Lung (tissue), 11 donors: ENCODE measurements at regions not wholly inside any gene's neighbourhood (a gene's known extent, or its start where the extent isn't known, plus 50 kb on each side); places are given as distances from the start of the nearest gene placed in this dataset.

ENCODE experiments used
- ATAC-seq: fragments of 200-7000 bp; cut with Tn5 transposase; one replicate; pipeline ENCODE4 v1.9.1; 2020; ENCODE audit warnings: moderate number of reproducible peaks; ENCODE audit not compliant: insufficient read depth, low FRiP score
- DNase-seq, 3 donors: peaks; one replicate each; pipeline ENCODE4 v3.0.0-alpha.2; 2013 to 2017
- H3K27ac ChIP-seq, 2 donors: one replicate each; pipeline ENCODE4 v1.5.1; 2013; ENCODE audit warnings: mild to moderate bottlenecking in 2 of 2, moderate library complexity in 2 of 2, control low read depth in 1 of 2, inconsistent platforms in 1 of 2, low read depth in 1 of 2, low read length in 1 of 2
- H3K27me3 ChIP-seq, 3 donors: one replicate each; pipeline ENCODE4 v1.5.1; 2013; ENCODE audit warnings: low read length in 2 of 3; ENCODE audit not compliant: control insufficient read depth in 3 of 3, insufficient read depth in 3 of 3
- H3K36me3 ChIP-seq, 4 donors: one replicate each; pipeline ENCODE4 v1.5.1; 2013; ENCODE audit warnings: low read length in 4 of 4, mild to moderate bottlenecking in 1 of 4, moderate library complexity in 1 of 4; ENCODE audit not compliant: control insufficient read depth in 4 of 4, insufficient read depth in 4 of 4
- H3K4me1 ChIP-seq, 5 donors: one replicate each; pipeline ENCODE4 v1.5.1; 2013; ENCODE audit warnings: low read length in 5 of 5, mild to moderate bottlenecking in 2 of 5, moderate library complexity in 1 of 5; ENCODE audit not compliant: control insufficient read depth in 5 of 5, insufficient read depth in 5 of 5
- H3K4me3 ChIP-seq: one replicate; pipeline ENCODE4 v1.5.1; 2013; ENCODE audit warnings: mild to moderate bottlenecking, control low read depth, moderate library complexity
- H3K9ac ChIP-seq, 2 donors: one replicate each; pipeline ENCODE4 v1.5.1; 2013; ENCODE audit warnings: low read length in 2 of 2, control low read depth in 1 of 2; ENCODE audit not compliant: insufficient read depth in 1 of 2
- H3K9me3 ChIP-seq, 4 donors: one replicate each; pipeline ENCODE4 v1.5.1; 2013; ENCODE audit warnings: low read length in 3 of 4, mild to moderate bottlenecking in 1 of 4, moderate library complexity in 1 of 4; ENCODE audit not compliant: control insufficient read depth in 4 of 4, insufficient read depth in 3 of 4
- WGBS, 2 donors: extraction: QIAGEN DNeasy Blood & Tissue Kit; methylation state at CpG; one replicate each; pipeline ENCODE4 v1.1.7; 2013; 5-methylcytosine and 5-hydroxymethylcytosine counted together
- TF ChIP-seq, protein P1 (sequence below): IDR thresholded peaks from 2 replicates; pipeline ENCODE4 v1.5.1; 2012; ENCODE audit warnings: mild to moderate bottlenecking; ENCODE audit errors: control extremely low read depth, extremely low read depth
- donor health status: control.
- donor health status: control.
- donor health status: Bipolar disorder and iron deficiency.
- donor health status: healthy.
- donor health status: DM: yes; HTN: yes; CAD: no.

DNA sequence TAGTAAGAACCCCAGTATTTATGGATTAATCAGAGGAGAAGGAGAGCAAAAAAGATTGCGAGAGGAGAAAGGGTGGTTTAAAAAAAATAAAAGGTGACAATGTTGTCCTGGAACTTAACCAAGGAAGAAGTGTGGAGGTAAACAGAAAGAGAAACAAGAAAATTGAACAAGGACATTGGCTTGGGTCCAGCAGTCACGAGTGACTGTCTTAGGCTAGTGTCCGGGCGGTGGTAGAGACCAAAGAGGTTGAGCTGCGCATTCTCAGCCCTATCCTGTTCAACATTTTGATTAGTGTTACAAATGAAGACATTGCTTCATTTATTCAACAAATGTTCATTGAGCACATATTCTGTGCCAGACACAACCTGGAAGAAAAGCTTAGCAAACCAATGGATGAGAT is 329.9 kb downstream of the FGFR2 start:
- Histone ChIP-seq H3K9me3 (peaks cover 0 to 2% (median 0%) of the 10 kb centered on the region in 4 donors), H3K27ac (no peak overlapping the region), H3K9ac (no peak overlapping the region), H3K36me3 (no peaks in the 10 kb centered on the region), H3K4me3 (no peak overlapping the region), H3K4me1 (peaks cover 0 to 30% (median 9%) of the 10 kb centered on the region in 5 donors), H3K27me3 (no peaks in the 10 kb centered on the region)
- TF ChIP-seq, protein P1, sequence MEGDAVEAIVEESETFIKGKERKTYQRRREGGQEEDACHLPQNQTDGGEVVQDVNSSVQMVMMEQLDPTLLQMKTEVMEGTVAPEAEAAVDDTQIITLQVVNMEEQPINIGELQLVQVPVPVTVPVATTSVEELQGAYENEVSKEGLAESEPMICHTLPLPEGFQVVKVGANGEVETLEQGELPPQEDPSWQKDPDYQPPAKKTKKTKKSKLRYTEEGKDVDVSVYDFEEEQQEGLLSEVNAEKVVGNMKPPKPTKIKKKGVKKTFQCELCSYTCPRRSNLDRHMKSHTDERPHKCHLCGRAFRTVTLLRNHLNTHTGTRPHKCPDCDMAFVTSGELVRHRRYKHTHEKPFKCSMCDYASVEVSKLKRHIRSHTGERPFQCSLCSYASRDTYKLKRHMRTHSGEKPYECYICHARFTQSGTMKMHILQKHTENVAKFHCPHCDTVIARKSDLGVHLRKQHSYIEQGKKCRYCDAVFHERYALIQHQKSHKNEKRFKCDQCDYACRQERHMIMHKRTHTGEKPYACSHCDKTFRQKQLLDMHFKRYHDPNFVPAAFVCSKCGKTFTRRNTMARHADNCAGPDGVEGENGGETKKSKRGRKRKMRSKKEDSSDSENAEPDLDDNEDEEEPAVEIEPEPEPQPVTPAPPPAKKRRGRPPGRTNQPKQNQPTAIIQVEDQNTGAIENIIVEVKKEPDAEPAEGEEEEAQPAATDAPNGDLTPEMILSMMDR: no peak
- 79 to 82% methylated on average over 5 of the region's 5 CpGs for WGBS, 2 donors
- ATAC-seq (no peak), DNase-seq (no peak)

DNA sequence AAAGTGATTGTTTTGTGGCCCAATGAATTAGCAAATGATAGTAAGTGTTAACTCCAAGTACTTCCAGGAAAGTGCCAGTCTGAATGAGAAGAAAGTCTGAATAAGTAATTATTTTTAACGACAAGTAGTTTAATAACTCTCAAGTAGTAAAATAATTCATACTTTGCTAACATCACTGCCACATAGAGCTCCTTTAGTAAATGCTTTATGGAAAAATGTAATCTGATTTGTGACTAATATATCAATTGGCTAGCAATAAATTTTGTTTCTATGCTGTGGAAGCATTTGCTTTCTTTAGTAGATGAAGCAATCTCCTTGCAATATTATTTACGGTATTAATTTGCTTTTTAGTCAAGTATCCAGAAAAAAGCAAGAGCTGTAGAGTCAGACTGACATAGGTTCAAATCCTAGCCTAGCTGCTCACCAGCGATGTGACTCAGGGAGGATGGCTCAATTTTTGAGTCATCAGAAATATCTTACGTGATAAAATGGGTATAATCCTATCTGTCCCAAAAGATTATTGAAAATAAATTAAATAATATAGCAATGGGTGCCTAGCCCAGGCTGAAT is 329.3 kb downstream of the FGFR2 start:
- Histone ChIP-seq H3K27ac (no peak overlapping the region), H3K9me3 (peaks cover 0 to 2% (median 0%) of the 10 kb centered on the region in 4 donors), H3K4me1 (peaks cover 0 to 29% (median 9%) of the 10 kb centered on the region in 5 donors), H3K4me3 (no peak overlapping the region), H3K36me3 (no peaks in the 10 kb centered on the region), H3K9ac (no peak overlapping the region), H3K27me3 (no peaks in the 10 kb centered on the region)
- TF ChIP-seq, protein P1: no peak
- ATAC-seq: no peak
- DNase-seq: no peak
- 88% methylated on average over 4 of the region's 4 CpGs for WGBS, 2 donors

DNA sequence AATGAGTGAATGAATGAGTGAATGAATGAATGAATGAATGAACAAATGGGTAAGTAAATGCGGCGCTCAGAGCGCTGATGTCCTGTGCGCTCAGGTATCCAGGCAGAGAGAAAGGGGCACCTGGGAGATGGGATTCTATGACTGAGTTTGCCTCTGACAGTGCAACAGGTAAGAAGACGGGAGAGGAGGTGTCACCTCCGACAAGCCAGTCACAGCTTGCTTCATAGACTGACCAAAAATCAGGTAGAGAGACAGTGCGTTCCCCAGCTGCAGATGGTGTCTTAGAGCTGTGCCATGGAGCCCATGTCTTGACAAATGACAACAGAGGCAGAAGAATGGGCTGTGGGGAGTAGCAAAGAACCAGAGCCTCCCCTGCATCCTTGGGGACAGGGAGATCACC is 327.3 kb downstream of the FGFR2 start:
- Histone ChIP-seq H3K27ac (no peak overlapping the region), H3K27me3 (no peaks in the 10 kb centered on the region), H3K4me1 (peaks cover 0 to 17% (median 3%) of the 10 kb centered on the region in 5 donors), H3K4me3 (no peak overlapping the region), H3K9me3 (peaks cover 0 to 2% (median 0%) of the 10 kb centered on the region in 4 donors), H3K9ac (no peak overlapping the region), H3K36me3 (no peaks in the 10 kb centered on the region)
- ATAC-seq: no peak
- TF ChIP-seq, protein P1: no peak
- WGBS, 2 donors: 88 to 94% methylated on average over 7 of the region's 7 CpGs
- DNase-seq: no peak

DNA sequence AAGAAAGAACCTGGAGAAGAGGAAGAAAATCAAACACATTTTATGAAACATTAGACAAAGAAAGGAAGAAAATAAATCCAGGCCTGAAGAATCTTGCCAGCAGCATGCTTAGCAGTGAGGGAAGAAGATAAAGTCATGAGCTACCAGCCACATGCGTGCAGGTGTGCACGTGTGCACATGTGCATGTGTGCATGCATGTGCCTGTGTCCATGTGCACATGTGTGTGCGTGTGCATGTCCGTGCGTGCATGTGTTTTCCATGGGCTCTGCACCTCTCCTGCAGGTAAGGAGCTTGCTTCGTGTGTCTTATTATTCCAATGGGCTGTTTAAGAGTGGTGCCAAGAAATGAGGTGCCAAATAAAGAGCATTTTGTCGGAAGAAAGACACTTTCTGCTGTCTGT is 322.2 kb downstream of the FGFR2 start:
- Histone ChIP-seq H3K4me3 (no peak overlapping the region), H3K9ac (no peak overlapping the region), H3K27me3 (no peaks in the 10 kb centered on the region), H3K27ac (no peak overlapping the region), H3K9me3 (peaks cover 0 to 1% (median 0%) of the 10 kb centered on the region in 4 donors), H3K36me3 (no peaks in the 10 kb centered on the region), H3K4me1 (peaks cover 0 to 24% (median 7%) of the 10 kb centered on the region in 5 donors)
- DNase-seq (no peak), ATAC-seq (no peak)
- 87 to 88% methylated on average over 7 of the region's 7 CpGs for WGBS, 2 donors
- TF ChIP-seq, protein P1: no peak
